GM12891 (cell line): ENCODE measurements at regions not wholly inside any gene's neighbourhood (a gene's known extent, or its start where the extent isn't known, plus 50 kb on each side); places are given as distances from the start of the nearest gene placed in this dataset.

ENCODE experiments used
- DNase-seq: peaks from one replicate; pipeline ENCODE4 v3.0.0; 2011; ENCODE audit warnings: low spot score; ENCODE audit not compliant: insufficient read length
- FAIRE-seq: peaks from 2 replicates; lab custom pipeline; 2011; peaks lifted over from hg19 to GRCh38; lab: Jason Lieb, UNC
- PAX5 ChIP-seq: IDR thresholded peaks from 2 replicates; pipeline ENCODE4 v1.6.1; 2011; ENCODE audit warnings: low read length, moderate library complexity, mild to moderate bottlenecking; ENCODE audit not compliant: insufficient read depth, severe bottlenecking
- POLR2A ChIP-seq: IDR thresholded peaks from 2 replicates; pipeline ENCODE4 v1.6.1; 2011; ENCODE audit warnings: low read depth, low read length, control low read depth
- POLR2AphosphoS5 ChIP-seq: IDR thresholded peaks from 2 replicates; pipeline ENCODE4 v1.6.1; 2011; ENCODE audit warnings: low read depth, low read length, control low read depth
- POU2F2 ChIP-seq: IDR thresholded peaks from 2 replicates; pipeline ENCODE4 v1.6.1; 2011; ENCODE audit warnings: low read depth, mild to moderate bottlenecking, control low read depth, low read length, moderate library complexity
- SPI1 ChIP-seq: IDR thresholded peaks from 2 replicates; pipeline ENCODE4 v1.6.1; 2011; ENCODE audit warnings: low read depth, low read length, control low read depth
- TAF1 ChIP-seq: IDR thresholded peaks from 2 replicates; pipeline ENCODE4 v1.6.1; 2011; ENCODE audit warnings: low read depth, low read length, control low read depth

GRCh38 chr9:23444658-23445057 lies 381.4 kb downstream of the ELAVL2 start:
- FAIRE-seq = no peak
- no peak for DNase-seq
- TF ChIP-seq POLR2A (no peak), PAX5 (no peak), TAF1 (no peak), POLR2AphosphoS5 (no peak), POU2F2 (no peak), SPI1 (no peak)

DNA sequence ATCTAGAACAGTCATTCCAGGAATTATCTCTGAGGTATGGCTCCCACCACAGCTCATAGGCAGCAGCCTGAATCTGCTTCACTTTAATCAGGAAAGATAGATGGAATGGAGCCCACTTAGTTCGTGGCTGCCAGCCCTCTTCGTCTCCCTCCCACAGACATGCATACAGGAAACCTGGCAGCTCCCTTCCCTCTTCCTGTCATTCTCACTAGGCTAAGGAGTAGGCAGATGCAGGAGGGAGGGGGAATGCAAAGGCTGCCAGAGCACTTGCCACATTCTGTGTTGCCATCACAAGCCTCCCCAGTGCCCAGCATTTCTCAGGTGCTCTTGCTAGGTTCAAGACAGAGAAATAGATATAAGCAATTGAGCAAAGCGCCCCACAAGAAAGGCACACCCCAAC lies 378.9 kb downstream of the ELAVL2 start:
- FAIRE-seq (no peak), DNase-seq (no peak)
- TF ChIP-seq PAX5 (no peak), POLR2AphosphoS5 (no peak), TAF1 (no peak), SPI1 (no peak), POLR2A (no peak), POU2F2 (no peak)

DNA sequence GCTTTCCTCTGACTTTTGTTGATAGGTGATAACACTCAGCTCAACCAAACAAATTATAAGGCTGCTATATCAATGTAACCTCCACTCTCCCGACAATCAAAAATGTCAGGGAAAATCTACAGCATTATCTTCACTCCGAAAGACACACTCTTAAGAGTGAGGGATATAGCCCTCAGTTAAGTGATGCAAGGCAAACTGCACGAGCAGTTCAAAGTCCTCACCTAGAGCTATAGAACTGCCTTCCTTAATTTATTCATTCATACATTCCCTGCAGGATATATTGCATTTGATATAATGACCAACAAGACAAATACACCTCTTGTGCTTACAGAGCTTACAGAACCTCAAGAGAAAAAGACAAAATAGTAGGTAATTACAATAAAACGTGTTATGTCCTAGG lies 378.1 kb downstream of the ELAVL2 start:
- DNase-seq = no peak
- FAIRE-seq = no peak
- no peak for TF ChIP-seq SPI1
- TF ChIP-seq TAF1 = no peak
- TF ChIP-seq POLR2AphosphoS5 = no peak
- TF ChIP-seq POU2F2 = no peak
- TF ChIP-seq POLR2A = no peak
- no peak for TF ChIP-seq PAX5

DNA sequence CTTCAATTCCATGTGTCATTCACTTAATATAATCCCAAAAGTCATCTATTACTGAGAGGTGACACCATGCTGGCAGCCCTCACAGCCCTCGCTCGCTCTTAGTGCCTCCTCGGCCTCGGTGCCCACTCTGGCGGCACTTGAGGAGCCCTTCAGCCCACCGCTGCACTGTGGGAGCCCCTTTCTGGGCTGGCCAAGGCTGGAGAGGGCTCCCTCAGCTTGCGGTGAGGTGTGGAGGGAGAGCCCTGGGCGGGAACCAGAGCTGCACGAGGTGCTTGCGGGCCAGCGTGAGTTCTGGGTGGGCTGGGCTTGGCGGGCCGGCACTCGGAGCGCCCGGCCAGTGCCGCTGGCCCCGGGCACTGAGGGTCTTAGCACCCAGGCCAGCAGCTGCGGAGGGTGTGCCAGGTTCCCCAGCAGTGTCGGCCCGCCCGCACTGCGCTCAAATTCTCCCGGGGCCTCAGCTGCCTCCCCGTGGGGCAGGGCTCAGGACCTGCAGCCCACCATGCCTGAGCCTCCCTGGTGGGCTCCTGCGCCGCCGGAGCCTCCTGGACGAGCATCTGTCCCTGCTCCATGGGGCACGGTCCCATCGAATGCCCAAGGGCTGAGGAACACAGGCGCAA lies 374.1 kb downstream of the ELAVL2 start:
- DNase-seq (no peak), FAIRE-seq (no peak)
- TF ChIP-seq TAF1 = no peak
- TF ChIP-seq POLR2A = no peak
- no peak for TF ChIP-seq SPI1
- no peak for TF ChIP-seq POU2F2
- no peak for TF ChIP-seq PAX5
- TF ChIP-seq POLR2AphosphoS5 = no peak

DNA sequence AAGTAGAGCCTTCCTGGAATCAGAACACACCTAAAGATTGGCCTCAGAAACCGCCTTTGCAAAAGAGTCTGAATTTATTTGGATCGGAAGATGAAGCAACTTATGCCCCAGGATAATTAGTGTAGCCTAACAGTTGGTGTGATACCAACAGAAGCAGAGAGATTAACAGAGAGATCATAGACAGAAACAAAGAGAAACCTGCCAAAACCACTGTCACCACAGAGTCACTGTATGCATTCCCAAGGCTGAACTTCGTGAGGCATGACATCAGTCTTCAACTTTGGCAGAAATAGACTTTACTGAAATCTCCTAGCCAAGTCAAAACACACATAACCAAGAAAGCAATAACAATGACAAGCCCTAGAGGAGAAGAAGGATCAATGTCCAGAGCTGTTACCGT lies 361.8 kb downstream of the ELAVL2 start:
- no peak for TF ChIP-seq POU2F2
- no peak for TF ChIP-seq PAX5
- no peak for TF ChIP-seq POLR2AphosphoS5
- TF ChIP-seq TAF1 = no peak
- no peak for TF ChIP-seq POLR2A
- TF ChIP-seq SPI1 = no peak
- no peak for FAIRE-seq
- DNase-seq = no peak

GRCh38 chr9:23467276-23467675 lies 358.8 kb downstream of the ELAVL2 start:
- no peak for FAIRE-seq
- DNase-seq = no peak
- TF ChIP-seq POLR2AphosphoS5 = no peak
- TF ChIP-seq POLR2A = no peak
- TF ChIP-seq TAF1 = no peak

DNA sequence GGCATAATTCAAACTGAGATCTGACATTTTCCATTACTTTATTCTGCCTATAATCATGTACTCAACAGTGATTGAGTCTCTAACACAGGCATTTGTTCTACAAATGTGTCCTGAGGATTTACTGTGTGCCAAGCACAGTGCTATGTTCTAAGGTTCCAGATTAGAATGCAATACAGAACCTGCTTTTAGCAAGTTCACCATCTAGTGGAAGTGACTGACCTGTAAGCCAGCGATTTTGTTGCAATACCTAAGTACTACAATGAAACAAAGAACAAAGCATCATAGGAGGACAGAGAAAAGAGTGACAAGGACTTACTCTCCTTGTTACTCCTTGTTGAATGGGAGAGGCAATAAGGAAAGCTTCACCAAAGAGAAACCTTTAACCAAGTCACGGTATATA lies 348.1 kb downstream of the ELAVL2 start:
- DNase-seq (no peak), FAIRE-seq (no peak)
- no peak for TF ChIP-seq SPI1
- no peak for TF ChIP-seq POU2F2
- TF ChIP-seq POLR2A = no peak
- no peak for TF ChIP-seq POLR2AphosphoS5
- TF ChIP-seq TAF1 = no peak
- TF ChIP-seq PAX5 = no peak

DNA sequence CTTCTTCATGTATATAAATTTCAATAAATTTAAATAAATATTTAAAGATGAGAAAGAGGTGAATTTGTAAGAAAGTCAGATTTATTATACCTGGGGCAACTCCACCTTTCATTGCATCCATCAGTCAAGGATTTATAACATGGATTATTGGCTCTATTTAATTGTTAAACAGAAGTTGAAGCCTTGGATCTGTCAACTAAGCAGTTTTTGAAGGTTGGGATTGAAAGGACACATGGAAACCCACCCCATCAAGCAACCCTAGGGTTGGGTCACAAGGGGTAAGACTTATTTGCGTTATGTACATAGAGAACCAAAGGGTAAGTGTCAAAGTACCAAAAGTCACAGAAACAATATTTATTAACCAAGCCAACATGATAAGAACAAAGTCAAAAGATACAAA lies 342.5 kb downstream of the ELAVL2 start:
- DNase-seq (no peak), FAIRE-seq (no peak)
- TF ChIP-seq POLR2AphosphoS5 (no peak), POU2F2 (no peak), POLR2A (no peak), TAF1 (no peak), PAX5 (no peak), SPI1 (no peak)

- DNase-seq (peak; percentile 2), FAIRE-seq (no peak)
- TF ChIP-seq POU2F2 (no peak), TAF1 (no peak), POLR2AphosphoS5 (no peak), POLR2A (no peak), SPI1 (no peak), PAX5 (no peak)
These were observed 333.7 kb downstream of the ELAVL2 start for GRCh38 chr9:23492126-23493002.

DNA sequence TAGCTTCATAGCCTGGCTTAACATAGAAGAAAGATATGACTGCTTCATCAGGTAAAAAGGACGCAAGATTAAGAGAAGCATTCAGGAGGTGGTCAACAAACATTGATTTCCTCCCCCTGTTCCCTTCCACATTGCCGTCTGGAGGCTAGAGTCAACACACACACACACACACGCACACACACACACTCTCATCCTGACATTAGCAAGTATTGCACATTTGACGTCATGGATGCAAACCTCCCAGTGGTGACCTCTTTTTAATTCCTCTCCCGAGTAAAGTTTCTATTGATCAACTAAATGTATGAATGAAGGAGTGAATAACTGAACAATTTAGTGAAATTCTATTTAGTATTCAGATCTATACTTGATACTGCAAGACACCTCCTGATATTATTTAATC lies 332.8 kb downstream of the ELAVL2 start:
- DNase-seq = no peak
- TF ChIP-seq POU2F2 (no peak), POLR2A (no peak), SPI1 (no peak), TAF1 (no peak), PAX5 (no peak)
- no peak for FAIRE-seq
